ENCODE measurements at regions not wholly inside any gene's neighbourhood (a gene's known extent, or its start where the extent isn't known, plus 50 kb on each side); places are given as distances from the start of the nearest gene placed in this dataset.

GRCh38 chr4:11271263-11271662, 157.4 kb downstream of the HS3ST1 start:
- H3K27me3 ChIP-seq (ENCODE audit: insufficient read depth) = no peaks in the 10 kb centered on the region
- H3K79me2 ChIP-seq (ENCODE audit: insufficient read depth) = no peaks in the 10 kb centered on the region
- no peak overlapping the region for H3K4me2 ChIP-seq
- TF ChIP-seq FOSL2 (IDR thresholded peaks at IDR 0.05; ENCODE audit: borderline replicate concordance, low read depth) (no peak), RCOR1 (IDR thresholded peaks at IDR 0.05; ENCODE audit: low read length) (no peak), POLR2AphosphoS5 (IDR thresholded peaks at IDR 0.05; ENCODE audit: low read depth, low read length) (no peak)
- TF ChIP-seq, protein P1, sequence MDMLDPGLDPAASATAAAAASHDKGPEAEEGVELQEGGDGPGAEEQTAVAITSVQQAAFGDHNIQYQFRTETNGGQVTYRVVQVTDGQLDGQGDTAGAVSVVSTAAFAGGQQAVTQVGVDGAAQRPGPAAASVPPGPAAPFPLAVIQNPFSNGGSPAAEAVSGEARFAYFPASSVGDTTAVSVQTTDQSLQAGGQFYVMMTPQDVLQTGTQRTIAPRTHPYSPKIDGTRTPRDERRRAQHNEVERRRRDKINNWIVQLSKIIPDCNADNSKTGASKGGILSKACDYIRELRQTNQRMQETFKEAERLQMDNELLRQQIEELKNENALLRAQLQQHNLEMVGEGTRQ (IDR thresholded peaks at IDR 0.05; ENCODE audit: borderline replicate concordance, low read depth, low read length) = no peak
- no peak overlapping the region for H3K27ac ChIP-seq (ENCODE audit: low read depth in 2 of 2, low read length in 1 of 2)
- H3K4me3 ChIP-seq (ENCODE audit: low read depth in 2 of 2, low read length in 1 of 2) = no peak overlapping the region
- H3K4me1 ChIP-seq (ENCODE audit: control insufficient read depth in 1 of 2, insufficient read depth in 2 of 2, low read depth in 1 of 2, low read length in 1 of 2) = no peaks in the 10 kb centered on the region
- no peak overlapping the region for H2AFZ ChIP-seq (ENCODE audit: low read depth)
- CTCF ChIA-PET = no interaction called here
- H4K20me1 ChIP-seq (ENCODE audit: insufficient read depth) = no peaks in the 10 kb centered on the region
- H3F3A ChIP-seq (replicated peaks; ENCODE audit: insufficient read depth) = no peaks in the 10 kb centered on the region
- no peak overlapping the region for H3K9ac ChIP-seq
- no peak for DNase-seq
- WGBS (ENCODE audit: low lambda C conversion rate) = 6% methylated on average over 2 of the region's 4 CpGs
- no peaks in the 10 kb centered on the region; the same call in 1 of the 2 replicates for H3K9me3 ChIP-seq
- no peaks in the 10 kb centered on the region for H3K36me3 ChIP-seq (replicated peaks in 1 of 2; ENCODE audit: control insufficient read depth in 1 of 2, insufficient read depth in 2 of 2, low read length in 1 of 2)
- no peaks in the 10 kb centered on the region for H3K9me2 ChIP-seq
- POLR2A ChIA-PET = no interaction called here

DNA sequence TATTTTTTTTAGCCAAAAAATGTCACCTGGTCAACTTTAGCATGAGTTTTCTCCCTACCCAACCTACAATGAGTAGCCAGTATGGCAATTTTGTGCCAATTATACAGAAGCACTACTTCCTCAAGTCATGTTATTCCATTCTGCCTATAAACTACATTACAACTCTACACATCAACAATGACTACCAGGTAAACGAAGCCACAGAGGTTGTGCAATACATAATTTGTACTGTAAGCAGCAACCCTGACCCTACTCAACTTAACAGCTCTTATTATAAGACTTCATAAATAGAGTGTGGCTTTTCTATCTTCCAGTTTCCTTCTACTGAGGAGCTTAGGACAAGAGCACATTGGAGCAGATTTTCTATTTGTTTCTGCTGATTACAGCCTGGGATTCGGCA, 160.5 kb downstream of the HS3ST1 start:
- WGBS (ENCODE audit: low lambda C conversion rate) = 0% methylated on average over 2 of the region's 2 CpGs
- Histone ChIP-seq H3K27ac (ENCODE audit: low read depth in 2 of 2, low read length in 1 of 2) (no peak overlapping the region), H4K20me1 (ENCODE audit: insufficient read depth) (no peaks in the 10 kb centered on the region)

More for the DNA sequence above, 160.5 kb downstream of the HS3ST1 start:
- H3K36me3 ChIP-seq (replicated peaks in 1 of 2; ENCODE audit: control insufficient read depth in 1 of 2, insufficient read depth in 2 of 2, low read length in 1 of 2) = no peaks in the 10 kb centered on the region
- no peak for DNase-seq
- H2AFZ ChIP-seq (ENCODE audit: low read depth) = no peak overlapping the region
- H3F3A ChIP-seq (replicated peaks; ENCODE audit: insufficient read depth) = no peaks in the 10 kb centered on the region
- H3K4me1 ChIP-seq (ENCODE audit: control insufficient read depth in 1 of 2, insufficient read depth in 2 of 2, low read depth in 1 of 2, low read length in 1 of 2) = no peaks in the 10 kb centered on the region
- H3K4me2 ChIP-seq = no peak overlapping the region
- TF ChIP-seq JUND (IDR thresholded peaks at IDR 0.05) (no peak), RCOR1 (IDR thresholded peaks at IDR 0.05; ENCODE audit: low read length) (no peak), CHD2 (IDR thresholded peaks at IDR 0.05; ENCODE audit: low read length, partially characterized antibody) (no peak), YY1 (IDR thresholded peaks at IDR 0.05; ENCODE audit: low read depth) (no peak), RAD21 (IDR thresholded peaks at IDR 0.05; ENCODE audit: low read length) (no peak), FOXM1 (IDR thresholded peaks at IDR 0.05; ENCODE audit: low read depth) (no peak), MEF2A (IDR thresholded peaks at IDR 0.05; ENCODE audit: borderline replicate concordance, low read depth) (no peak), EZH2phosphoT487 (IDR thresholded peaks at IDR 0.05; ENCODE audit: borderline replicate concordance, low read depth) (no peak), NRF1 (IDR thresholded peaks at IDR 0.05; ENCODE audit: low read depth, low read length) (no peak), SMC3 (IDR thresholded peaks at IDR 0.05; ENCODE audit: low read depth, low read length) (no peak), GATA2 (CRISPR knock-in tag; IDR thresholded peaks at IDR 0.05) (no peak), RFX5 (IDR thresholded peaks at IDR 0.05; ENCODE audit: low read length) (no peak), NFIC (IDR thresholded peaks at IDR 0.05; ENCODE audit: borderline replicate concordance) (no peak), MAX (IDR thresholded peaks at IDR 0.05; ENCODE audit: low read depth) (no peak)
- TF ChIP-seq, protein P2, sequence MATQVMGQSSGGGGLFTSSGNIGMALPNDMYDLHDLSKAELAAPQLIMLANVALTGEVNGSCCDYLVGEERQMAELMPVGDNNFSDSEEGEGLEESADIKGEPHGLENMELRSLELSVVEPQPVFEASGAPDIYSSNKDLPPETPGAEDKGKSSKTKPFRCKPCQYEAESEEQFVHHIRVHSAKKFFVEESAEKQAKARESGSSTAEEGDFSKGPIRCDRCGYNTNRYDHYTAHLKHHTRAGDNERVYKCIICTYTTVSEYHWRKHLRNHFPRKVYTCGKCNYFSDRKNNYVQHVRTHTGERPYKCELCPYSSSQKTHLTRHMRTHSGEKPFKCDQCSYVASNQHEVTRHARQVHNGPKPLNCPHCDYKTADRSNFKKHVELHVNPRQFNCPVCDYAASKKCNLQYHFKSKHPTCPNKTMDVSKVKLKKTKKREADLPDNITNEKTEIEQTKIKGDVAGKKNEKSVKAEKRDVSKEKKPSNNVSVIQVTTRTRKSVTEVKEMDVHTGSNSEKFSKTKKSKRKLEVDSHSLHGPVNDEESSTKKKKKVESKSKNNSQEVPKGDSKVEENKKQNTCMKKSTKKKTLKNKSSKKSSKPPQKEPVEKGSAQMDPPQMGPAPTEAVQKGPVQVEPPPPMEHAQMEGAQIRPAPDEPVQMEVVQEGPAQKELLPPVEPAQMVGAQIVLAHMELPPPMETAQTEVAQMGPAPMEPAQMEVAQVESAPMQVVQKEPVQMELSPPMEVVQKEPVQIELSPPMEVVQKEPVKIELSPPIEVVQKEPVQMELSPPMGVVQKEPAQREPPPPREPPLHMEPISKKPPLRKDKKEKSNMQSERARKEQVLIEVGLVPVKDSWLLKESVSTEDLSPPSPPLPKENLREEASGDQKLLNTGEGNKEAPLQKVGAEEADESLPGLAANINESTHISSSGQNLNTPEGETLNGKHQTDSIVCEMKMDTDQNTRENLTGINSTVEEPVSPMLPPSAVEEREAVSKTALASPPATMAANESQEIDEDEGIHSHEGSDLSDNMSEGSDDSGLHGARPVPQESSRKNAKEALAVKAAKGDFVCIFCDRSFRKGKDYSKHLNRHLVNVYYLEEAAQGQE (IDR thresholded peaks at IDR 0.05; ENCODE audit: low read depth, low read length) = no peak
- TF ChIP-seq, protein P1 (IDR thresholded peaks at IDR 0.05; ENCODE audit: borderline replicate concordance, low read depth, low read length) = no peak
- POLR2A ChIA-PET = no interaction called here
- no peaks in the 10 kb centered on the region for H3K27me3 ChIP-seq (ENCODE audit: insufficient read depth)
- CTCF ChIA-PET = no interaction called here
- H3K9me3 ChIP-seq = no peaks in the 10 kb centered on the region; the same call in 1 of the 2 replicates
- H3K9me2 ChIP-seq = no peaks in the 10 kb centered on the region
- no peak overlapping the region for H3K4me3 ChIP-seq (ENCODE audit: low read depth in 2 of 2, low read length in 1 of 2)
- H3K9ac ChIP-seq = no peak overlapping the region
- H3K79me2 ChIP-seq (ENCODE audit: insufficient read depth) = no peaks in the 10 kb centered on the region

All from SK-N-SH (cell line).